ENCODE measurements at regions not wholly inside any gene's neighbourhood (a gene's known extent, or its start where the extent isn't known, plus 50 kb on each side); places are given as distances from the start of the nearest gene placed in this dataset.

- TF ChIP-seq POLR2AphosphoS5 (IDR thresholded peaks at IDR 0.05; ENCODE audit: low read depth, low read length), result no peak
- no peak for TF ChIP-seq SIN3A (IDR thresholded peaks at IDR 0.05; ENCODE audit: borderline replicate concordance, insufficient read depth, low read depth, low read length)
- no peak for TF ChIP-seq CTCF (IDR thresholded peaks at IDR 0.05)
Measured at GRCh38 chr16:74052016-74052415, 244.6 kb upstream of the PSMD7 start.

All from Panc1 (cell line).